HUDEP-2 (cell line): ENCODE measurements at regions not wholly inside any gene's neighbourhood (a gene's known extent, or its start where the extent isn't known, plus 50 kb on each side); places are given as distances from the start of the nearest gene placed in this dataset.
"Not testable (repeated sequence)": the region's sequence is repeated elsewhere in the genome, so short reads cannot be mapped to it uniquely, and the experiment has no call there.

Experiments used
- DNase-seq, 76 experiments: peaks; one replicate each; lab custom pipeline; 2025; ENCODE audit not compliant: unreplicated experiment in 76 of 76; lab: John Stamatoyannopoulos, UW

DNA sequence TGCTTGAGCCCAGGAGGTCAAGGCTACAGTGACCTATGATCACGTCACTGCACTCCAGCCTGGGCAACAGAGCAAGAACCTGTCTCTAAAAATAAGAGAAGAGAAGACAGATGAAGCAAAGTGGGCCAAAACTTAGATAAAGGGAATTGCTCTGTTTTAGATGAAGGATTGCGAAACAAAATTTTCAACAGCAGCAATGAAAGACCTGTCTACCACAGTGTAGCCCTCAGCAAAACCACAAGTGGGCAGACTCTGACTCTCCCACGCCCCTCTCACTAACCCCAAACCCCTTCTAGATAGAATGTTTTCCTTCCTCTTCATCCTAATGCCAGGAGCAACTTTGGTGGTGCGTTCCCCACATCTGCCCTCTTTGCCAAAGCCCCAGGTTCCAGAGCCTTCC is 105.6 kb upstream of the ALDH3B2 start:
- DNase-seq, result no peak

DNA sequence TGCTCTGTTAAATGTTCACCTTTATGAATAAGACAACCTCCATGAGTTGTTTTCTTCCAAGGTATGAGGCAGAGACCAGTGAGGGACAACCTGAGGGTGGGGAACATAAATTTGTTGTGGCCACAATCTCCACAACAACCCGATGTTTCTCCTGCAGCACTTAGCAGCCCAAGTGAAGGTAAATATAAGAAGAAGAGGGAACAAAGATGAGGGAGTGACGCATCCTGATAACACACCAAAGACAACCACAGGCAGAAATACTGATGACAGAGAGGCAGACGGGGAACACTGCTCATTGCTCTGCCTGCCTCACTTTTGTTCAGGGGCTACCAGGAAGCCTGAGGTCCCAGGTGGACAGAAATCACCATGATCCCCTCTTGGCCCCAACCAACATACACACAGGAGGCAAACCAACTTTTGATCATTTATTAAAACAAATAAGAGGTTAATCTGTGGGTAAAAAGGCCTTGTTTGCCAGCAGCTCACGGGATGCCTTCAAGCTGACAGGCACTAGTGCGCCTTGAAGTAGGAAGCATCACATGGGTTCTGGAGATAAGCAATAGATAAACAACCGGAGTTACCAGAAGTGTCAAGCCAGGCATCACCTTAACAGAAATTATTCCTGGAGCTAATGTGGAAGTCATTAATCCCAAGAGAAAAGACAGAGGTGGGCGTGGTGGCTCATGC is 104.9 kb upstream of the ALDH3B2 start:
- not testable (repeated sequence) for DNase-seq

- no peak for DNase-seq
Measured at GRCh38 chr11:67776852-67777520, 102.6 kb upstream of the ALDH3B2 start.

DNA sequence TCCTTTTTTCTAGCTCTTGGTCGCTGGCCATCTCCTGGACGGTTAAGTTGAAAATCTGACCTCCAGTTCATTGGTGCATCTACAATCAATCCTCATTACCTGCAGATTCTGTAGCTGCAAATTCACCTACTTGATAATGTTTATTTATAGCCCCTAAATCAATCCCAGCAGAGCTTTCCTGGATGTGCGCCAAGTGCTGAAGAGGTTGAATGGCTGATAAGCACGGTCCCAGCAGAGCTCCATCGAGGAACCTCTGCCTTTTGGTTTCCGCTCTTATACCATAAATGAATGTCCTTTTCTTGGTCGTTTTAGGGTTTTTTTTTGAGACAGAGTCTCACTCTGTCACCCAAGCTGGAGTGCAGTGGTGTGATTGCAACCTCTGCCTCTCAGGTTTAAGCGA is 99.8 kb upstream of the ALDH3B2 start:
- peak in 2 of 76 experiments; percentile 1 to 10 for DNase-seq

- not testable (repeated sequence) for DNase-seq
Measured at GRCh38 chr11:67768001-67768730, 93.7 kb upstream of the ALDH3B2 start.

GRCh38 chr11:67761211-67761610 is 86.8 kb upstream of the ALDH3B2 start:
- not testable (repeated sequence) for DNase-seq

DNA sequence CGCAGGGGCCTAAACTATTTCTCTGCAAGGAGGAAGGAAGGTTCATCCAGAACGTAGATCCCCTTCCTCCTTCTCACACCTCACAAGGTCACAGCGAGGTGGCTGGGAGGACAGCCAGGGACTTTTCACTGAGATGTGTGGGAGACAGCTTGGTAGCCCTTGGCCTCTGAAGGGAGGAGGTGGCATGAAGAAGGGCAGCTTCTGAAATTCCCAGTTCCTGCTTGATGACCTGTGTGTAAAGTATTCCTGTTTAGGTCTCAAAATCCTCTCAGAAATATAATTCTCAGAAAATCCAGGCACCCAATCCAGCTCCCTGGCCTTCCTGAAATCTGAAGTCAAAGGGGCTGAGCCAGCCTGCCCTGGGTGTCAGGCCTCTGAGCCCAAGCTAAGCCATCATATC is 84.9 kb upstream of the ALDH3B2 start:
- not testable (repeated sequence) for DNase-seq

- not testable (repeated sequence) for DNase-seq
Measured at GRCh38 chr11:67758467-67758866, 84.0 kb upstream of the ALDH3B2 start.

DNA sequence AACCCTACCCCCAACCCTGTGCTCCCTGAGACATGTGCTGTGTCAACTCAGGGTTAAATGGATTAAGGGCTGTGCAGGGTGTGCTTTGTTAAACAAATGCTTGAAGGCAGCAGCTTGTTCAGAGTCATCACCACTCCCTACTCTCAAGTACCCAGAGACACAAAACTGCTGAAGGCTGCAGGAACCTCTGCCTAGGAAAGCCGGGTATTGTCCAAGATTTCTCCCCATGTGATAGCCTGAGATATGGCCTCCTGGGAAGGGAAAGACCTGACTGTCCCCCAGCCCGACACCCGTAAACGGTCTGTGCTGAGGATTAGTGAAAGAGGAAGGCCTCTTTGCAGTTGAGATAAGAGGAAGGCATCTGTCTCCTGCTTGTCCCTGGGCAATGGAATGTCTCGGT is 83.6 kb upstream of the ALDH3B2 start:
- not testable (repeated sequence) for DNase-seq

DNA sequence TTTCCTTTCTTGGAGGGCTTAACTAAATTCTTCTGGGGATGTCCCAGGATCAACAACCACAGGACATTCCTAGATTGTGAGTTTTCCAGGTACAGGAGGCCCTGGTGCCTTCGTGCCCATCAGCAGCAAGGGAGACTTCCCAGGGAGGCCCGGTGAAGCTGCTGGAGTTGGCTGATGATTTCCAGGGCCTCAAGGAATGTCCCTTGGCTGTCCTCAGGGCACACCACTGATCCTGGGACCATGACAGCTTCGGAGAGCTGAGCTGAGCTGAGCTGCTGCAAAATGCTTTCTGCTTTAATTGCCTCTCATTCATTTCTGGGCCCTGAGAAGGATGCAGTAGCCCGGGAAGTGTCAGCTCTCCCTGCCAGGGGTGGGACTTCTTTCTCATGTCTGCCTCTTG is 79.4 kb upstream of the ALDH3B2 start:
- DNase-seq, result not testable (repeated sequence)

DNA sequence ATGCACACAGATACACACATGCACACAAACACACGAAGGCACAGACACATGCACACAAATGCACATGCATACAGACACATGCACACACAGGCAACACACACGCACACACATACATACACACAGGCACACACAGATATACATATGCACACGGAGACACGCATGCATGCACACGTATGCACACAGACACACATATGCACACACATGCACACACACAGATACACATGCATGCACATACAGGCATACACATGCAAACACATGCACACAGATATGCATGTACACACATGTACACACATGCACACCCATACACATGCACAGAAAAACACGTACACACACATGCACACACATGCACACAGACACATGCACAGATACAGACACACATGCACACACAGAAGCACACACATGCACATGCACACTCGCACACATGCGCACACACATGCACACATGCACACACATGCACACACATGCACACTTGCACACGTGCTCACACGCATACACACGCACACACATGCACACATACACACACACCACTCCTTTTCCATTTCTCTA is 70.8 kb upstream of the ALDH3B2 start:
- no peak for DNase-seq

GRCh38 chr11:67744231-67744630 is 69.8 kb upstream of the ALDH3B2 start:
- DNase-seq, result not testable (repeated sequence)

DNA sequence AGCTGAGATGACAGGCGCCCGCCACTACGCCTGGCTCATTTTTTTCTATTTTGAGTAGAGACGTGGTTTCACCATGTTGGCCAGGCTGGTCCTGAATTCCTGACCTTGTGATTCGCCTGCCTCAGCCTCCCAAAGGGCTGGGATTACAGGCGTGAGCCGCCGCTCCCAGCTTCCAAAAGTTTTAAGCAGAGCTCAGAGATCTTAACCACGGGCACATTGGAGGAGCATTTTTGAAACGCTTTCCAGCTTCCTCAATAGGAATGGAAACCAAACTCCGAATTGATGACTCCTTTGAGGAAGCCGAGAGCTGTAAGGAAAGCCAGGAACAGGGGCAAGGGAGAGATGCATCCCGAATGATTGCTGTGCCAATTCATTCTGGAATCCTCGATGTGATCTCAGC is 63.8 kb upstream of the ALDH3B2 start:
- DNase-seq, result not testable (repeated sequence)

DNA sequence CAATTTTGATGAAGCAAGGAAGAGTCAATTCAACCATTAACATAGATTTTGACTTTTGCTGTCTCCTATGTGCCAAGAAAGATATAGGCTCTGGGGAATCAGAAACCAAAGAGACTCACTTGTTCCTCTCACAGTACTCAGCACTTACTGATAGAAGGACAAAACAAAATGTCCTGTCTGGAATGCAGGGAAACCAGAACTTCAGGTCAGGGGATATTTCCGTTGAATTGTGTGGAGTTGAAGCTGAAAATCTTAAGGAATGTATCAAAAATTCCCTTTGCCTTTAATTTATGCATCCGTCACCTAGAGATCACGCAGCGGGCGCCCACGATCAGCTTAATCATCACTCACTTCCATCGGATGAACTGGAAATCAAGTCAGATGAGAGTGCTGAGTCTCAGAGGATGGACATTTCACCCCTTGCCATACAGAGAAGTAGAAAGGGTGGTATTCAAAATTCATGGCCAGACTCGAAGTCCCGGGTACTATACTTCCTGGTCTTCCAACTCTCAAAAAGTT is 63.2 kb upstream of the ALDH3B2 start:
- not testable (repeated sequence) for DNase-seq

GRCh38 chr11:67732045-67732787 is 57.8 kb upstream of the ALDH3B2 start:
- peak in 4 of 76 experiments; percentile 1 to 10 (median 8) for DNase-seq

DNA sequence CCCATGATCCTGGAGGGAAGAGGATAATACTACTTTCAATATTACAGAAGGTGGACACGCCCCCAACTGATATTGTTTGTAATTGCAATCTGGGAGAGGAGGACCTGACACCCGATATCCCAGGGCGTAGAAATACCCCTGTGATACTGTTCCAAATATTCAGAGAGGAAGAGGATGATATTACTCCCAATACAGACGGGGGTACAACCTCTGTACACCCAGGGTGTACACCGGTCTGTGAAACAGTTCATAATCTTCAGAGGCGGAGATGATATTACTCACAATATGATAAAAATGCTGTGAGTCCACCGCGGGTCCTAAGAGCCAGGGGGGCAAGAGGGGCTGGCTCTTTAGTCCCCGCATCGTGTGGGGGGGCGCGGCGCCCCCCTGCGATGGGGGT is 57.2 kb upstream of the ALDH3B2 start:
- DNase-seq, result no peak

- DNase-seq, result not testable (repeated sequence)
Measured at GRCh38 chr11:67728163-67728571, 53.7 kb upstream of the ALDH3B2 start.

DNA sequence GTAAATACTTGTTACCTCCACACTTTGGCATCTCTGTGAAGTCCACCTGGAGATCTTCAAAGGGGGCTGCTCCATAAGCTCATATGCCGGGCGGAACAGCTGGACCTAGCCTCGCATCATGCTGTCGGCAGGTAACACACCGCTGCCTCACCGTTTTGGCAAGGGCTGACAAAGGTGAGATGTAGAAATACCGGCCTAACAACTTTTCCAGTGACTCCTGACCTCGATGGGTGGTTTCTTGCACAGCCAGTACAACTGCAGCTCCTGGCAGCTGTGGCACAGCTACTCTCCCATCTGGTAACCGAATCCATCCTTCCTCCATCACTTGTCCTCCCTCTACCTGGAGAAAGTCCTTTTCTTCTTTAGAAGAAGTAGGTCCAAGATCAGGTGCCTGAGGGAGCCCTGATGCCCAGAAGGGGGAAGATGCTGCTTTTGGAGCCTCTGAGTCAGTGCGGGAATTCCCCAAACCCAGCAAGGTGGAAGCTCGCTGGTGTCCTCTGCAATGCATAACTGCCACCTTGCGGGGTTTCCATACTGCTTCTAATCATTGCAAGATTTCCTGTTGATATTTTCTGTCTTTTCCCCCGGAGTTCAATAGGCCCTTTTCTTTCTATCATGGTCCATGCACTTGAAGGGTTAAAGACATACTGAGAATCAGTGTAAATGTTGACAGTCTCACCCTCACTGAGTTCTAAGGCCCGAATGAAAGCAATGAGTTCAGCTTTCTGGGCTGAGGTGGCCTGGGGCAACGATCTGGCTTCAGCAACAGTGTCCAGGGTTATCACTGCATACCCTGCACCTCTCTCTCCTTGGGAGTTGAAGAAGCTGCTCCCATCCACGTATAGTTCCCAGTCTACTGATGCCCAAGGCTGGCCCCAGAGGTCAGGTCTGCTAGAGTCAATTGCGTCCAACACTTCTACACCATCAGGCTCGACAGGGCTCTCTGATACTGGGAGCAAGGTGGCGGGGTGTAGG is 52.9 kb upstream of the ALDH3B2 start:
- not testable (repeated sequence) for DNase-seq
